SH-SY5Y (cell line): ENCODE measurements at regions not wholly inside any gene's neighbourhood (a gene's known extent, or its start where the extent isn't known, plus 50 kb on each side); places are given as distances from the start of the nearest gene placed in this dataset.

ENCODE experiments used
- GATA2 ChIP-seq: IDR thresholded peaks from 2 replicates; pipeline ENCODE4 v1.6.1; 2011; ENCODE audit warnings: mild to moderate bottlenecking, low read depth, low read length
- GATA3 ChIP-seq: IDR thresholded peaks from 2 replicates; pipeline ENCODE4 v1.6.1; 2011; ENCODE audit warnings: low read depth, mild to moderate bottlenecking, low read length, moderate library complexity

DNA sequence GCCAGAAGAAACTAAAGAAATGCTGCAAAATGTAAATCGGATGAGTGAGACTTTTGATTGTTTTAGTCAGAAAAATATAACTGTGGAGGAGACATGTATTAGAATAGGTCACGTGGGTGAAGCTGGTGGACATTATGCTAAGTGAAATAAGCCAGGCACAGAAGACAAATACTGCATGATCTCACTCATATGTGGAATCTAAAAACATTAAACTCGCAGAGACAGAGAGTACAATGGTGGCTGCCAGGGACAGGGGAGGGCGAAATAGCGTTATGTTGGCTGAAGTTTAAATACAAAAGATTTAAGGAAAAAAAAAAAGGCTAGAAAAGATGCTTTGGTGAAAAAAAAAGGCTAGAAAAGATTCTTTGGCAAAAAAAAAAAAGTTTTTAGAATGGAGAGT, 63.5 kb upstream of the HDDC2 start:
- no peak for TF ChIP-seq GATA3
- no peak for TF ChIP-seq GATA2
